ENCODE measurements at regions not wholly inside any gene's neighbourhood (a gene's known extent, or its start where the extent isn't known, plus 50 kb on each side); places are given as distances from the start of the nearest gene placed in this dataset.

DNA sequence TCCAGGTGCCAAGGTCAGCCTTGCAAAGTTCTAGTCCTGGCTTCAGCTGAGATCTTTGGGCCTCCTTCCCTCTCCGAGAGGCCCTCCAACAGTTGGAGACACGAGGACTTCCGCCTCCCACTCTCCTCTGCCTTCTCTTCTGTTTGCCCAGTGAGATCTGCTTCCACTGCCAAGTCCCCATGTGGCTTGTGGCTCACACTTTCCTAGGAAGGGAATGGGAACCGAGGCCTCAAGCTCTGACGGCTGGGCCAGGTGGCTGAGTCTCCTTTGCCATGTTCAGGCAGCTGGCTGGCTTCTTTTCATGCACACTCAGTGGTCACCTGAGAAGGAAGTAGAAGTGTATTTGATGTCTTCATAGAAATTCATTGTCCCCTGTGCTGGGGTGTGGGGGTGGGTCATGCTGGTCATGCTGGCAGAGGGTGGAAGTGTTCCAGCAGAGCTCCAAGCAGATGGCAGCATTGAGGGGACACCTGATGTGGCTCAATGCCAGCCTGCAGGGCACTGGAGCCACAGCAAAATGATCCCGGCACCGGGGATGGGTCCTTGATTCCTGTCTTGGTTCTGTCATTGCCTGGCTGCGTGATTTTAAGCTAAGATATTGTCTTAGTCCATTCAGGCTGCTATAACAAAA lies 130.4 kb downstream of the ADAMTS15 start:
- H3K9me3 ChIP-seq (ENCODE audit: control insufficient read depth, low read depth, low read length) = no peaks in the 10 kb centered on the region
- DNase-seq (ENCODE audit: low read depth, low spot score) = no peak
- H3K79me2 ChIP-seq (ENCODE audit: control insufficient read depth, insufficient read depth, low read length) = no peaks in the 10 kb centered on the region
- peaks cover 31% of the 10 kb centered on the region for H3K4me1 ChIP-seq (ENCODE audit: control insufficient read depth, extremely low read depth, insufficient read depth, low read length)
- no peak overlapping the region for H3K4me3 ChIP-seq (ENCODE audit: control insufficient read depth in 2 of 3, extremely low read depth in 1 of 3, insufficient read depth in 2 of 3, low read depth in 1 of 3, low read length in 3 of 3)
- H3K9ac ChIP-seq (ENCODE audit: control insufficient read depth, extremely low read depth, insufficient read depth, low read length) = no peak overlapping the region
- no peak overlapping the region for H3K4me2 ChIP-seq (ENCODE audit: control insufficient read depth, extremely low read depth, insufficient read depth, low read depth, low read length)
- H2AFZ ChIP-seq (ENCODE audit: control insufficient read depth, low read length) = no peak overlapping the region
- dilution Hi-C loops (cut with MboI; ENCODE audit: extremely low pct_ligation_motif_present, low sequenced_read_pairs) = no loop called here
- no peaks in the 10 kb centered on the region for H3K36me3 ChIP-seq (ENCODE audit: control insufficient read depth in 2 of 2, extremely low read depth in 1 of 2, insufficient read depth in 2 of 2, low read length in 2 of 2)
- H4K20me1 ChIP-seq (ENCODE audit: control insufficient read depth, extremely low read depth, insufficient read depth, low read length) = no peaks in the 10 kb centered on the region
- no peak for FAIRE-seq
- H3K27me3 ChIP-seq (ENCODE audit: control insufficient read depth, extremely low read depth, insufficient read depth, low read length) = no peaks in the 10 kb centered on the region
- TF ChIP-seq EZH2 (IDR thresholded peaks at IDR 0.05; ENCODE audit: low read length) (no peak), CTCF (optimal IDR thresholded peaks at IDR 0.05 in 1 of 3, IDR thresholded peaks at IDR 0.05 in 1 of 3, conservative IDR thresholded peaks at IDR 0.05 in 1 of 3; ENCODE audit: extremely low read depth in 1 of 3, insufficient read depth in 2 of 3, low read length in 3 of 3) (no peak)
- no peak overlapping the region for H3K27ac ChIP-seq (ENCODE audit: control insufficient read depth, insufficient read depth, low read length)
- H3K9me1 ChIP-seq (ENCODE audit: control insufficient read depth, extremely low read depth, insufficient read depth, low read length) = no peaks in the 10 kb centered on the region

GRCh38 chr11:130580372-130580771 lies 131.9 kb downstream of the ADAMTS15 start:
- FAIRE-seq (peak; percentile 98), DNase-seq (ENCODE audit: low read depth, low spot score) (peak; percentile 94)
- peak overlapping the region; percentile 26 for H2AFZ ChIP-seq (ENCODE audit: control insufficient read depth, low read length)
- no peaks in the 10 kb centered on the region for H3K79me2 ChIP-seq (ENCODE audit: control insufficient read depth, insufficient read depth, low read length)
- dilution Hi-C loops (cut with MboI; ENCODE audit: extremely low pct_ligation_motif_present, low sequenced_read_pairs) = no loop called here
- no peaks in the 10 kb centered on the region for H3K36me3 ChIP-seq (ENCODE audit: control insufficient read depth in 2 of 2, extremely low read depth in 1 of 2, insufficient read depth in 2 of 2, low read length in 2 of 2)
- H3K9me1 ChIP-seq (ENCODE audit: control insufficient read depth, extremely low read depth, insufficient read depth, low read length) = no peaks in the 10 kb centered on the region
- H3K4me3 ChIP-seq (ENCODE audit: control insufficient read depth in 2 of 3, extremely low read depth in 1 of 3, insufficient read depth in 2 of 3, low read depth in 1 of 3, low read length in 3 of 3) = peak overlapping the region in 1 of 3 experiments; percentile 30
- no peak for TF ChIP-seq CTCF (optimal IDR thresholded peaks at IDR 0.05 in 1 of 3, IDR thresholded peaks at IDR 0.05 in 1 of 3, conservative IDR thresholded peaks at IDR 0.05 in 1 of 3; ENCODE audit: extremely low read depth in 1 of 3, insufficient read depth in 2 of 3, low read length in 3 of 3)
- no peaks in the 10 kb centered on the region for H3K27me3 ChIP-seq (ENCODE audit: control insufficient read depth, extremely low read depth, insufficient read depth, low read length)
- H3K4me1 ChIP-seq (ENCODE audit: control insufficient read depth, extremely low read depth, insufficient read depth, low read length) = peaks cover 33% of the 10 kb centered on the region
- peak overlapping the region; percentile 57 for H3K9ac ChIP-seq (ENCODE audit: control insufficient read depth, extremely low read depth, insufficient read depth, low read length)
- peak overlapping the region; percentile 86 for H3K4me2 ChIP-seq (ENCODE audit: control insufficient read depth, extremely low read depth, insufficient read depth, low read depth, low read length)
- H4K20me1 ChIP-seq (ENCODE audit: control insufficient read depth, extremely low read depth, insufficient read depth, low read length) = no peaks in the 10 kb centered on the region
- H3K9me3 ChIP-seq (ENCODE audit: control insufficient read depth, low read depth, low read length) = no peaks in the 10 kb centered on the region
- H3K27ac ChIP-seq (ENCODE audit: control insufficient read depth, insufficient read depth, low read length) = peak overlapping the region; percentile 98
